GM21447 (cell line): ENCODE measurements at regions not wholly inside any gene's neighbourhood (a gene's known extent, or its start where the extent isn't known, plus 50 kb on each side); places are given as distances from the start of the nearest gene placed in this dataset.

Experiments
- ATAC-seq: cut with Tn5 transposase; IDR thresholded peaks from one replicate; pipeline ENCODE4 v1.9.1; 2021; ENCODE audit not compliant: unreplicated experiment

DNA sequence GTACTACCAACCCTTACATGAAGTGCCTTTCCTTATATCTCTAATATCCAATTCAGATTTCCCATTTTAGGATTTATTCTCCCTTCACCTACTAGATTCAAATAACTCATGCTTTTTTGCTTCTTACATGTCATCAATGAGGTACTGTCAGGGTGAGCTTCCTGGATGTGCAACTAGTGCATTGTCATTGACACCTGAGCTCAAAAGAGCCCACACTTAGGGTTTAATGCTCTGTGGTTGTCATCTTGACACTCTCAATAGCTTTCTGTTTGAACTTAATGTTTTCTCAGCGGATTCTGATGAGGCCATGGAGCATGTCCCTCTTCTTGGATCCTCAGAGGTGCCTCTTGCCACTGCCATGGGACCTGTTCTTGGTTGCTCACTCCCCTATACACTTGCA, 1033.3 kb upstream of the EYS start:
- ATAC-seq, result no peak

DNA sequence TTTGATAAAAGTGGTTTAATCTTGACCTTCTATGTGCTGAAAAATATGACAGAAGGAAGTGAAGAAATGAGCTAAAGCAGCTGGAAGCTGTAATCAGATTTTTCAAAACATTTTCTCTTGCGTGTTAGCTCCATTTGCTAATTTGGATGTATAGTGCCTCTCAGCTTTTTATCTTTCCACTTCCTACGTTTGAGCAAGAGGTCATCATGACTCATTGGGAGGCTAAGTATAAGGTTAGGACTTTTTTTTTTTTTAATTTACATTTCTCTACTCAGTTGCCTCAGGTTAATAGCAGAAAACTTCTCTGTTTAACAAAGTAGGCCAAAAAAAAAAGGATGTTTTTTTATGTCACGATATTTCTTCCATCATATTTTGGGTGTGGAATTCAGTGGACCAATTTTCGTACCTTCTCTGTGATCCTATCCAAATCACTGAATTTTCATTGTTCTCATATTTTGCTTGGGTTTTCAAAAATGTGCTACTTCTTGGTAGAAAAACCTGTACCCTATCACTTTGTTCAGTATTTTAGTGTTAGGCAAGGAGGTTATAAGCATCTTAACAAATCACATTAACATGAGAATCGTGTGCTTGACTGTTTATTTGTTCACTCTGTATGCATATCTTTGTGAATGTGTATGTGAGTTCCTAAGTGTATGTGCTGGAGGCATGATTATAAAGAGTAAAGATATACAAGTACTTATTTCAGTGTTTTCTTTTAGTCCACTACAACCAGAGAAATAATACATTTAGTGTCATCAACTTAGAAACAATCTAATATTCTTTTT, 1028.3 kb upstream of the EYS start:
- no peak for ATAC-seq

DNA sequence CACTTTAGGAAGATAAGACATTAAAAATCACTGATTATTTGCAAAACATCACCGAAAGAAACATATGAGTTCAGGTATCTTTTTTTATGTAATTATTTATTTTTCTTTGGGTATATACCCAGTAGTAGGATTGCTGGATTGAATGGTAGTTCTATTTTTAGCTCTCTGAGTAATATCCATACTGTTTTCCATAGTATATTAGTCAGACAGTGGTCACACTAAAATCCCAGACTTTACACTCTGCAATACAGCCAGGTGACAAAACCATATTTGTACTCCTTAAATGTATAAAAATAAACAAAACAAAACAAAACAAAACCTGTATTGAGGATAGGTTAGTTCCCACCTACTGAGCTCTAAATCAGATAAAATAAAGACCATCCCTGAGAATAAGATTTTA, 1024.3 kb upstream of the EYS start:
- ATAC-seq, result no peak

DNA sequence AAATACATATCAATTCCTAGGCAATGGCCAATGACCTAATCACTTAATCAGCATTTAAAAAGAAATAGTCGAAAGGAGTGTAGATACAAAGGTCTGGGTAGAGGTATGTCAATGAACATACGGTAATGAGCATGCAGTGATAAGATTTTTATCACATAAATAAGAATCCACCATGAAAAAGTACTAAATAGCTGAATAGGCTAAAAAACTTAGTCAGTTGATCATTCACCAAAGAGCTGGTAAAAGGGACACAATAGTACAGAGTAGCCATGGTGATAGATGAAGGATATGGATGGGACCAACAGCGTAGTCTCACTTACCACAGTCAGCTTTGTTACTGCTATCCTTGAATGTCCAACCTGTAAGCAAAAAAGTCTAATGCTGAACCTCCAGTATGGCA, 1018.6 kb upstream of the EYS start:
- ATAC-seq, result no peak

DNA sequence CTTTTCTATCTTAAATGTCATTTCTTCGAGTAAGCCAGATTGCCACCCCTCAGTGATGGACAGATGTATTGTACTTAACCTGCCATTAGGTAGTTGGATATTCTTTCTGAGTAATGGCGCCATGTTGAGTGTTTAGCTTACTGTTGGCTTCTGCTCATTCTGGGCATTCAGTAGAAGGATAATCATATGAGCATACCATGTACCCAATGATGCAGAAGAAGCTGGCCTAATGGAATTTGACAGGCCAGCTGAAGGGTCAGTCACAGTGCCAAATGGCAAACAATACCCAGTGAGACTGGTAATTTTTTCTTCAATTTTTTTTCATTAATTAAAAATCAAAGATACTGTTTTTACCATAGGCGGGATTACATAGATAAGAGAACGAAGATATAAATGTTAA, 1010.8 kb upstream of the EYS start:
- ATAC-seq, result no peak

DNA sequence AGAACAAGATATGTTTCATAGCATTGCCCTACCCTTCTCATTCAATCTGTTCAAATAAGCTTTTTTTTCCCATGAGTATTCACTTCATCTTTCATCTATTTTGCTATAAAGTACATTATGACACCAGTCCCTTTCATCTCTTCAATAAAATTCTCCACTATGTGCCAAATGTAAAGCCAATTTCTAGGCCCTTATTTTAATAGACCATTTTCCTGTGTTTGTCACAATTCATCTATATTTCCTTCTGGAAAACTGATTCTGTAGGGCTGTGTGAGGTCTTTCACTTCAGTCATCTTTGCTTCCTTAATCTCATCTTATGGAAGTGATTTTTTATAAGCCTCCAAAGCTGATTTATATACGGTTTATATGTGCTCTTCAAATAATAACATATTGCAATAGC, 992.4 kb upstream of the EYS start:
- no peak for ATAC-seq

DNA sequence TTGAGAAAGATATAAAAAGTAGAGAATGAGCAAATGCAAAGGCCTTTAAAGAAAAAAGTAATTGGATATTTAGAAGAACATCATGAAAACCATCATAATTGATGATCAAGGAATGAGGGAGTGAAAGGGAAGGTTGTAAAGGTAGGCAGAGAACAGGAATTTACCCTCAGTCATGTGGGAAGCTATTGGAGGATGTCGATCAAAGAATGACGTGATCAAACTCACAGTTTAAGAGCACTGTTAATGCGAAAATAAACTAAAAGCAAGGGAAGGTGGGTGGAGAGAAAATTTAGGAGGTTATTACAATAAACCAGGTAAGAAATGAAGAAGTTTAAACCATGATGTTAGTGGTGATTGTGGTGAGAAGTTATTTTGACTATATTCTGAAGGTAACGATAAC, 982.6 kb upstream of the EYS start:
- no peak for ATAC-seq

DNA sequence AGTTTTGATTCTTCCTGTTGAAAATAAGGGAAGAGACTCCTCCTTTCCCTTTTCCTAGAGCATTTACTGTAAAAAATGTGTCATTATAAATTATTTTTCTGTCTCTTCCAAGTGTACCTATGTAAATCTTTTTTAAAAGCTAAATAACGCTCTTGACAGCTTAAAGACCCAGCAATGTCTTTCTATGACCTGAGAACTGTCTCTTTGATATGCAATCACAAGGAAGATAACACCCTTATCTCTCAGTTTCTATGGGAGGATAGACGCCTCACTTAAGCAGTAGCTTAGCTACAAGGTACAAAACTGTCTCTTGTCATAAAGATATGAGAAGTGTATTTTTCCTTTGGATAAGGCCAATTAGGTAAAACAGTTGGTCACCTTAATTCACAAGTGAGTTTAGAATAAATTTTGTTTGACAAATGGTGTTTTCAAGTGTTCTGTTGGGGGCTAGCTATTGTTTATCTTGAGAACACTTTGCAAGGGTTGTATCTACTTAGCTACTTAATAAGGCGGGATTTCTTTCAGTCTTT, 980.6 kb upstream of the EYS start:
- no peak for ATAC-seq

DNA sequence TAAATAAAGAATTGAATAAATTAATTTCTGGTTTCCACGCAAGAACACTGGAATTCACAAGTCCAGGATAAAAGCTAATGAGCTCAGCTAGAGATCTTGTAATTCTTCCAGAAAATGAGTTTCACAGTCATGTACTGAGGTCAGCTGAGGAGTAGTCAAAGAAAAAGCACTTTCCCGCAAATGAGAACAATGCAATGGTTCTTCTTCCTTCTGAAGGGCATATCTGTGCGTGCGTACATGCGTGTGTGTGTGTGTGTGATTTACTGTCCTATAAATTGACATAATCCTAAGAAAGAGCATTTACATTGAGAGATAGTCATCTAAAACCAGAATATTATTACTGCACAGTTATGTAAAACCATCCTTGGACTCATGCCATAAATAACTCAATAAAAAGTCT, 968.9 kb upstream of the EYS start:
- ATAC-seq, result no peak

DNA sequence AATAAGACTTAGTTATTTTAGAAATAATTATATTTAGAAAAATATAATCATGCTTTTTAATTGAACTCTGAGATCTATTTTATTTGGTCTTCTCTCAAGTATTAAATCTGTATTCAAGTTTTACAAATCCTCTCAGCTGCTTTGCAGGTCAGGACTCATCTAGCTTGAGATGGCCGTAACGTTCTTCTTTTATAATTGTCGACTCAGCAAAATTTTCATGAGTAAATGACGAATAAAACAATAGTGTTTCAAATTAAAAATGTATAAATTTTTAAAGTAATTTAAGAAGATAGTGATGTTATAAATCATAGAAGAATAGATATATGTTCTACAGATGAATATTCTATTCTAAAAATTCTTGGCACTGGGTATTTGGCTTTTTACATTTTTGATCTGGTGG, 957.1 kb upstream of the EYS start:
- ATAC-seq, result no peak

DNA sequence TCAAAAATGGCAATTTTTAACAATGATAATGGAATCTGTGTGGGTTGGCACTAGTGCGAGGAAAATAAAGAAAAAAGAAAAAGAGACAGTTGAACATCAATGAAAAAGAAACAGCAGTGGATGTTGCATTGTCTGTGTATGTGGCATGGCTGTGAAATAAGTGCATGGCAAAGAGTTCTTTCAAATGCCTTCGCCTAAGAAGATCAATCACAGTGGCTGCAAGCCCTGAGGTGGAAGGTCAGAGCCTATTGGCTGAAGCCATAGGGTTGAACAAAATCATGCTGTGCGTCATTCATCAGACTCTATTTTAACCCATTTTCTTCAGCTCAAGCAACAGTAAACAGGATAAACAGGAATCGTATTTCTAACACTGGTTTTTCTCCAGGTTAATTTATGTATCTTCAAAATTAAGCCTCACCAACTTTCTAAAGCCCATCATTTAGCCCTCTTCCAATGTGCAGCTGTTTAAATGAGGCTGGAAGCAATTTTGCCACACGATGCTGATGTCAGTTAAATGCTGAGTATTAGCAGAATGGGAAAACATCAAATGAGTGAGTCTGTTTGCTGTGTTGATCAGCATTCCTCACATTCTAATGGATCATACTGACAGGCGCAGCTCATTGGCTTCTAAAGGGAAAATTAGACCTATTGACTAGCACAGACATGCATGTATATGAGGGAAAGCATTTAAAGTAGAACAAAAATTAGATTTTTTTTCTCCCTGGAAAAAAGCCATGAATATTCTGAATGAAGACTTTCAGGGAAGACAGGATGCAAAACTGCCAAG, 955.9 kb upstream of the EYS start:
- no peak for ATAC-seq

DNA sequence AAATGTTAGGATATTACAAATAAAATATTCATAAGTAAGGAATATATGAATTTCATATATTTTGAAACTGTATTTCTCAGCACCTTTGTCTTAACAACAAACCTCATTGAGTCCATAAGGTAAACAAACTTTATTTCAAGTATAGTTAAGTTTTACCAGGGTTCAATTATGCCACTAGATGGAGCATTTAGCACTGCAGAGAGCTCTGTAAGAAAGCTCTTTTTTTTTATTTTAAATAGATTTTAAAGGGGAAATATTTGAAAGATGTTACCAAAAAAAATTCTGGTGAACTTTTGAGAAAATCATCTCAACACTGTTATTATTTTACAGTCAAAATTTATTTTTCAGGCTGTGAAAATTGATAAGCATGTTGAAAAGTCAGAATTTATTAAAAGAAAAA, 955.2 kb upstream of the EYS start:
- ATAC-seq, result no peak

DNA sequence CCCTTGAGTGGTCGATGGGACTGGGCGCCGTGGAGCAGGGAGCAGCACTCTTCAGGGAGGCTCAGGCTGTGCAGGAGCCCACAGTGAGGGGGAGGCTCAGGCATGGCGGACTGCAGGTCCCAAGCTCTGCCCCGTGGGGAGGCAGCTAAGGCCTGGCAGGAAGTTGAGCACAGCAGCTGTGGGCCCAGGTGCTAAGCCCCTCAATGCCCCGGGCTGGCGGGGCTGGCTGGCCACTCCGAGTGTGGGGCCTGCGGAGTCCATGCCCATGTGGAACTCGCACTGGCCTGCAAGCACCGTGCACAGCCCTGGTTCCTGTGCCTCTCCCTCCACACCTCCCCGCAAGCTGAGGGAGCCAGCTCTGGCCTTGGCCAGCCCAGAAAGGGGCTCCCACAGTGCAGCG, 948.4 kb upstream of the EYS start:
- no peak for ATAC-seq

DNA sequence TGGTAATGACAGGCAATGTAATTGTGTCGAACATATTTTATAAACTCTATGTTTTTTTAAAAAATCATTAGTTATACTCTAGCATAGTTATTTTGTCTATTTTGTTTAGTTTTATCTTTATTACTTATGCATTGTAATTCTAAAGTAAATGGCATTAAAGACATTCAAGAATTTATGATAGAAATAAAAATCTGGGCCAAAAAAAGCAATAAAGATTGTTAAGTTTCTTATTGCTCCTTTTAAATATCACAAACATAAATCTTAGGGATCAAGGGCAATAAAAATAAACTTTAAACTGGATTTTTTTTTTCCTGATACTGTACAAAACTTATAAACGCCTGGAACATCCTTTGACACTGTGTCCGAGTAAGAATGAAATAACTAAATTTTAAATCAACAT, 931.5 kb upstream of the EYS start:
- ATAC-seq, result no peak

DNA sequence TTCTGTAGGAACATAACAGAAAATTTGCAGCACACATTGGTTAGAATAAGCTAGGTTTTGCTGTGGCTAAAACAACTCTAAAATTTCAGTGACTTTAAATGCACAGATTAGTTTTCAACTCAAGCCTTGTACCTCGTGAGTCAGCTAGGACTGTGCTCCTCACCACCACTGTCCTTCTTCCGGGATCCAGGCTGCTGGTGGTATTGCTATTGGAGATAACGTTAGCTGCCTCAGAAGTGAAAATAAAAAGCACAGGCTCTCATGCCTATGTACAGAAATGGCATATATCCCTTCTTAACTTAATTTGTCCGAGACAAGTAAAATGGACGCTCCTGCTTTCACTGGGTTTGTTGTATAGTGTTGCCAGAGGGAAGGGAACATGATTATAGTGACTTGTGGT, 931.1 kb upstream of the EYS start:
- no peak for ATAC-seq

DNA sequence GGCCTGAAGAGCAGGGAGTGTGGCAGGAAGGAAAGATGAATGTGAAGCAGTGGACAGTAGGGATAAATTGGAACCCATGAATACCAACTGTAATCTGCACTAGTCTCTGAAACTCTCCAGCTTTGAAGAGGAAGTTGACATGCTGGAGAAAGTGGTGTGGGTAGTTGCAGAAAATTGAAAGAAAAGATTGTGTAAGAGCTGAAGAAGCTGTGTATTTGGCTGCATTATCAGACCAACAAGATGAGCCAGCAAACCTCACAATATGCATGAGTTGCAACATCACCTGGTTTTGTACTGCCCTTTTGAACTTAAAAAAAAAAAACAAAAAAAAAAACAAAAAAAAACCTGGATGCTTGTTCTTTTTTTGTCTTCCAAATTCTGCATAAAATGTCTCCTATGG, 921.9 kb upstream of the EYS start:
- no peak for ATAC-seq

DNA sequence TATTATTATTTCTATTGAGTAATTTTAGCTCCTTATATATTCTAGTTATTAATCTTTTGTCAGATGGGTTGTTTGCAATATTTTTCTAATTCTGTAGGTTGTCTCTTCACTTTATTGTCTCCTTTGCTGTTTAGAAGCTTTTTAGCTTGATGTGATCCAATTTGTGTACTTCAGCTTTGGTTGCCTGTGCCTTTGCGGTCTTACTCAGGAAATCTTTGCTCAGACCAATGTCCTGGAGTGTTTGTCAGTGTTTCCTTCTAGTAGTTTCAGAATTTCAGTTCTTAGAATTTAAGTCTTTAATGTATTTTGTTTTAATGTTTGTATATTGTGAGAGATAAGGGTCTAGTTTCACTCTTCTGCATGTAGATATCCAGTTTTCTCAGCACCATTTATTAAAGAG, 916.0 kb upstream of the EYS start:
- no peak for ATAC-seq

DNA sequence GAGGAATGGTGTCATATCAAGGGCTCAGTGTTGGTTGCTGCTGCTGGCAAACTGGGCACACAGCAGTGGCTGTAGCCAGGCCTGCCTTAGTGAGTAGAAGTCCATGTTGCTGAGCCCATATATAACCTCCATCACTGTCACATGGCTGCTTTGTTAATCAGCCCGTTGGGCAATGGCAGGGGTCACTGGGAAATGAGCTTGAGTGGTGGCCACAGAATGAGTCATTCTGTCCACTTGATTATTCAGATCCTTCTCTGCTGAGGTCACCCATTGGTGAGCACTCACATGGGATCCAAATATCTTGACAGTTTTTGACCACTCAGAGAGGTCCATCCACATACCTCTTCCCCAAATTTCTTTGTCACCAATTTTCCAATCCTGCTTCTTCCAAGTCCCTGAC, 898.9 kb upstream of the EYS start:
- ATAC-seq, result no peak

DNA sequence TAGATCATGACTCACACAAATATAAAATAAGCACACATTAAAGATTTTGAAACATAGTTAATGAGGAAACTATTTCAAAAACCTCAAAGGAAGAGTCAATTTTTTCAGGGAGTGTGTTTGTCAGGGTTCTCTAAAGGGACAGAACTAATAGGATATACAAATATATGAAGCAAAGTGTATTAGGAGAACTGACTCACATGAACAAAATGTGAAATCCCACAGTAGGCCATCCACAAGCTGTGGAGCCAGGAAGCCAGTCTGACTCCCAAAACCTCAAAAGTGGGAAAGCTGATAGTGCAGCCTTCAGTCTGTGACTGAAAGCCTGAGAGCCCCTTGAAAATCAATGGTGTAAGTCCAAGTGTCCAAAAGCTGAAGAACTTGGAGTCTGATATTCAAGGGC, 898.0 kb upstream of the EYS start:
- no peak for ATAC-seq

DNA sequence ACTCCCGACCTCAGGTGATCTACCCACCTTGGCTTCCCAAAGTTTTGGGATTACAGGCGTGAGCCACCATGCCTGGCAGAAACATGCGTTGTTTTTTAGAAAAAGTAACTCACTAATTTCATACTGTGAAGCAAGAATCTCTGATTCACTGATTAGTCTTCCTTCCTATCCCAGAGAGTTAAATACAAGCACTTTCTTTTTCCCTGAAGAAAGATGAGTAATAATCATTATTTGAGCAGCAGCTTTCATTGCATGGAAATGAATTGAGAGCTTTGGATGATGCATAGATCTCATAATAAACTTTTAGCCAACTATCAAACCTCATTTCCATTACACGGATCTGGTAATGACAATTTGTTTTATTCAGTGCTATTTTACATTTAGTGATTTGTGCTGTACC, 892.5 kb upstream of the EYS start:
- no peak for ATAC-seq

DNA sequence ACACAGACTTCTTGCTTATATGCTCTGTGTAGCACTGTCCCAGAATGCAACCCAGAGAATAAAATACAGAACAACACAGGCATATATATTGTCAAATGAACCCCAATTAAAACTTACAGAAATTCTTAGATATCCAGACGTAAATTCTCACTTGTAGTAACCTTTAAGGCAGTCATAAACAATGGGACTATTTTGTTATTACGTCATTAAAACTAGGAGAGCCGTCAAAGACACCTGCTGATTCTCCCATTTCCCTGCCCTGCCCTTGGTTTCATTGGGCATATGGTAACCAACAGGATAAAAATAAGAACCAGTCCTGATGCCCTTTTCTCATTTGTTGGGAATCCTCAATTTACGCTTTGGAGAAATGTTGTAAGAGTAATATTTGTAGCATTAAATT, 871.3 kb upstream of the EYS start:
- no peak for ATAC-seq

DNA sequence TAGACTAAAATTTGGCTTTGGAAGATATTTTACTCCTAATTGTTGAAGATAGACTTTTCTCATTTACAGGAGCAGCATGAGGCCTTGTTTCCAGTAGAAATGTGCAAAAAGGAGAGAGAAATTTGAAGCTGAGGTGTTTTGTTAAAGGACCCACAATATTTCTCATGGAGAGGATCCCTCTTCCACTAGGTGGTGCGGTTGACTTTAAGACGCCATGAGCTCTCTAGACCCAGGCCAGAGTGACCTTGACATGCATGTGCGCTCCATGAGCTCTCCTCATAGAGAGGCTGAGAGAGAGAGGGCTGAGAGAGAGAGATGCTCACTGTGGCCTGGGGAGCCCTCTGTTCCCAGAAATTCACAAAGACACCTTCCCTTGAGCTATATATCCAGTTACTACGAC, 861.2 kb upstream of the EYS start:
- no peak for ATAC-seq

DNA sequence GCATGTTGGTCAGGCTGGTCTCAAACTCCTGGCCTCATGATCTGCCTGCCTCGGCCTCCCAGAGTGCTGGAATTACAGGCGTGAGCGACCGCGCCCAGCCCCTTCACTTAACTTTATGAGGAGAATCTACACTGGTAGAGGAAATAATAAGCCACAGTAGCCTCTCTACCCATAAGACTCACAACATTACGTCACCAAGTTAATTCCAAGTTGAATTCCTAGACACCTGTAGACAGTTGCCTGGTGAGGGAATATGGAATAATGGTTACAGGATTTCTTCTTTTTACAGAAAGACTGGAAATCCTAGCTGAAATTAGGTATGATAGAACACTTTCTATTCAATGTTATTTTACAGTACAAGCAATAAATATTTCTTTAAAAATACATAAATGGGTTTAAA, 854.5 kb upstream of the EYS start:
- no peak for ATAC-seq
